ENCODE measurements at regions not wholly inside any gene's neighbourhood (a gene's known extent, or its start where the extent isn't known, plus 50 kb on each side); places are given as distances from the start of the nearest gene placed in this dataset.

DNA sequence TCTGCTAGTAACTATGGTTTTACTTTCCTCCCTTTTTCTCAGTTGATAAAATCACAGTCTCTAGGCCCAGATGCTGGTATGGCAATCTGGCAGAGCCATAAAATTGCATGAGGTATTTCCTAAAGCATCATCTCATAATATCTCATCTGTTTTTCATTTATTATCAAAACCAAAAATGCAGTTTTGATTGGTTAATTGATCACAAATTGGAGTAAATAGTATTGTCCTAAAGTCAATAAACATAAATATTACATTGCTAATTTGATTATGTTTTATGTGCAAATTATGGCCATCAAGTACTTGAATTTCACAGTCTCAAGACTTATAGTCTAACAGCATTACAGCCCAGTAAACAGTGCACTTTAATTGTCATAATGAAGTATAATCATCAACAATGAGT, 2365.6 kb downstream of the ARAP2 start:
- Mint-ChIP-seq H3K27me3 (ENCODE audit: low read depth in 2 of 2) (no peaks in the 10 kb centered on the region), H3K4me3 (no peak overlapping the region), H3K36me3 (peaks cover 11% of the 10 kb centered on the region), H3K27ac (no peak overlapping the region), H3K4me1 (no peaks in the 10 kb centered on the region), H3K9me3 (peaks cover 15 to 27% of the 10 kb centered on the region in 2 donors)
- intact Hi-C loops (cut with micrococcal nuclease): no loop called here
- H3K27me3 ChIP-seq (ENCODE audit: control insufficient read depth, insufficient read depth, low read length): no peaks in the 10 kb centered on the region
- peaks cover 5% of the 10 kb centered on the region for H3K9me3 ChIP-seq (ENCODE audit: control insufficient read depth, insufficient read depth, low read length)
- H3K4me3 ChIP-seq (ENCODE audit: low read length): no peak overlapping the region
- DNase-seq (no peak), ATAC-seq (no peak)
- H3K27ac ChIP-seq (ENCODE audit: low read length): no peak overlapping the region
- H3K4me1 ChIP-seq (ENCODE audit: control insufficient read depth, insufficient read depth, low read length): no peaks in the 10 kb centered on the region
- H3K36me3 ChIP-seq (ENCODE audit: control insufficient read depth, insufficient read depth, low read length): no peaks in the 10 kb centered on the region
- TF ChIP-seq, protein P1, sequence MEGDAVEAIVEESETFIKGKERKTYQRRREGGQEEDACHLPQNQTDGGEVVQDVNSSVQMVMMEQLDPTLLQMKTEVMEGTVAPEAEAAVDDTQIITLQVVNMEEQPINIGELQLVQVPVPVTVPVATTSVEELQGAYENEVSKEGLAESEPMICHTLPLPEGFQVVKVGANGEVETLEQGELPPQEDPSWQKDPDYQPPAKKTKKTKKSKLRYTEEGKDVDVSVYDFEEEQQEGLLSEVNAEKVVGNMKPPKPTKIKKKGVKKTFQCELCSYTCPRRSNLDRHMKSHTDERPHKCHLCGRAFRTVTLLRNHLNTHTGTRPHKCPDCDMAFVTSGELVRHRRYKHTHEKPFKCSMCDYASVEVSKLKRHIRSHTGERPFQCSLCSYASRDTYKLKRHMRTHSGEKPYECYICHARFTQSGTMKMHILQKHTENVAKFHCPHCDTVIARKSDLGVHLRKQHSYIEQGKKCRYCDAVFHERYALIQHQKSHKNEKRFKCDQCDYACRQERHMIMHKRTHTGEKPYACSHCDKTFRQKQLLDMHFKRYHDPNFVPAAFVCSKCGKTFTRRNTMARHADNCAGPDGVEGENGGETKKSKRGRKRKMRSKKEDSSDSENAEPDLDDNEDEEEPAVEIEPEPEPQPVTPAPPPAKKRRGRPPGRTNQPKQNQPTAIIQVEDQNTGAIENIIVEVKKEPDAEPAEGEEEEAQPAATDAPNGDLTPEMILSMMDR (IDR thresholded peaks at IDR 0.05): no peak

DNA sequence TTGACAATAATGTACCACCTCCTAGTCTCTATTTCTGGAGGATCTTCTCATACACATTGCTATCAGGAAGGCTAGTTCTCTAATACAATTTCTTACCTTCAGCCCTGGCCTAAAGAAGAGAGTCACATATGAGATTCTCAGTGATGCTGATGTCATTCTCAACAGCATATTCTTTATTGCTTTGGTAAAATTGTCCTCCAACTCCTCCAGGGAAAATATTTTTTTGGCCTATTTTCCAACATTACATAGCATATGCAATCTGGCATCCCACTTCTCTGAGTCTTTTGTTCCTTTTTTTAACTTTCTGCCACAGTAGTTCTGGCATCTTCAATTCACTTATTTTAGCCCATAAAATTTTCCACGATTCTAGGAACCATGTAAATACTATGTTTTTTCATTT, 2363.1 kb downstream of the ARAP2 start:
- Histone ChIP-seq H3K4me1 (ENCODE audit: control insufficient read depth, insufficient read depth, low read length) (no peaks in the 10 kb centered on the region), H3K4me3 (ENCODE audit: low read length) (no peak overlapping the region), H3K36me3 (ENCODE audit: control insufficient read depth, insufficient read depth, low read length) (no peaks in the 10 kb centered on the region), H3K27me3 (ENCODE audit: control insufficient read depth, insufficient read depth, low read length) (no peaks in the 10 kb centered on the region), H3K27ac (ENCODE audit: low read length) (no peak overlapping the region), H3K9me3 (ENCODE audit: control insufficient read depth, insufficient read depth, low read length) (peaks cover 9% of the 10 kb centered on the region)
- H3K9me3 Mint-ChIP-seq: peaks cover 11 to 18% of the 10 kb centered on the region in 2 donors
- no peaks in the 10 kb centered on the region for H3K4me1 Mint-ChIP-seq
- H3K36me3 Mint-ChIP-seq: peaks cover 11% of the 10 kb centered on the region
- no peak for ATAC-seq
- no peaks in the 10 kb centered on the region for H3K27me3 Mint-ChIP-seq (ENCODE audit: low read depth in 2 of 2)
- TF ChIP-seq, protein P1 (IDR thresholded peaks at IDR 0.05): no peak
- WGBS (ENCODE audit: insufficient coverage): 79% methylated on average over 1 of the region's 1 CpG
- intact Hi-C loops (cut with micrococcal nuclease): no loop called here
- no peak overlapping the region for H3K27ac Mint-ChIP-seq
- no peak overlapping the region for H3K4me3 Mint-ChIP-seq
- no peak for DNase-seq

DNA sequence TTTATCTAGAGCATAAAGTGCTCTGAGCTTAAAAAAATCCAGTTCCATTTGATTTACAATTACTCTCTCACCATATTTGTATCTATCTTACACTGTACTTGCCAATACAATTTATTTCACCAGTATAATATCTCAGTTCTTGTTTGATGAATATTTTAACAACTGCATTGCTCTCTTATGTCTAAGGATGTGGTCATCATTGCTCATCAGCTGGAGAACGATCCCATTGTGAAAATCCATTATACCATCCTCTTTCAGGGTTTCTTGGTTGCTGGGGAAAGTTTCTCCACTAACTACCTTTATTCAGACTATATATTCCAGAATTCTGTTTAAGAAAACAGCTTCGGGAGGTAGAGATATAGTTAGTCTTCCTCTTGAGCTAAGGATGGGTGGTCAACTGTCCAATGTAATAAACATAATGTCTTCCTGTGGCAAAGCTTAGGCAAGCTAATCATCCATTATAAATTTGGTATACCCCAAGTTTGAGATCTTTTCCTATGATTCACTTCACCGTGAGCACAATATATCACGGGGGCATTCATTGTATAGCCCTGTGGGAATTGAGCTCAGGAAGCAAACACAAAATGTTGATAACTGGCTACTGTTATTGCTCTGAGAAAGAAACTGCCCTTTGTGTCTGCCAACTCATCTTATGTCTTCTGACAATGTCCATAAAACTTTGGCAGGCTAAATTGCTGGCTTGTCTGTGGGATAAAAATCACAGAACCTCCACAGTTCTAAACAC, 2361.9 kb downstream of the ARAP2 start:
- no peak overlapping the region for H3K27ac Mint-ChIP-seq
- ATAC-seq: no peak
- no peak for DNase-seq
- WGBS (ENCODE audit: insufficient coverage): 64% methylated on average over 2 of the region's 4 CpGs
- H3K4me3 Mint-ChIP-seq: no peak overlapping the region
- TF ChIP-seq, protein P1 (IDR thresholded peaks at IDR 0.05): no peak
- H3K36me3 ChIP-seq (ENCODE audit: control insufficient read depth, insufficient read depth, low read length): no peaks in the 10 kb centered on the region
- no peak overlapping the region for H3K27ac ChIP-seq (ENCODE audit: low read length)
- H3K27me3 Mint-ChIP-seq (ENCODE audit: low read depth in 2 of 2): no peaks in the 10 kb centered on the region
- no peak overlapping the region for H3K4me3 ChIP-seq (ENCODE audit: low read length)
- H3K36me3 Mint-ChIP-seq: peaks cover 13% of the 10 kb centered on the region
- no peaks in the 10 kb centered on the region for H3K4me1 Mint-ChIP-seq
- no peaks in the 10 kb centered on the region for H3K4me1 ChIP-seq (ENCODE audit: control insufficient read depth, insufficient read depth, low read length)
- H3K9me3 Mint-ChIP-seq: peaks cover 8 to 12% of the 10 kb centered on the region in 2 donors
- intact Hi-C loops (cut with micrococcal nuclease): no loop called here
- H3K9me3 ChIP-seq (ENCODE audit: control insufficient read depth, insufficient read depth, low read length): peaks cover 9% of the 10 kb centered on the region
- no peaks in the 10 kb centered on the region for H3K27me3 ChIP-seq (ENCODE audit: control insufficient read depth, insufficient read depth, low read length)

DNA sequence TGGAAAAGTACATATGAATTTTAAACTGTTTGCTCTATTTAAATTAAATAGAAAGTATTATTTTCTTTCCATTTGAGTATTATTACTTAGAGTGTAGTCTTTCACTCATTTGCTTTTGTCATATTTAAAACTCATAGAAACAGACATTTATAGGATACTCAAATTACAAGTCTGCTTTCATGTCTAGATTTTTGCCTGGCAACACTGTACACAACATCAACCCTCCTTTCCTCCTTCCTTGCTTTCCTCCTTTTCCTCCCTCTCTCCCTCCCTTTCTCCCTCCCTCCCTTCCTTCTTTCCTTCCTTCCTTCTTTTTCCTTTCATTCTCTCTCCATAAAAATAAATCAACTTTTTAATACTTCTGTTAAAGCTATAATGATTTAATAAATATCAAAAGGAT, 2361.2 kb downstream of the ARAP2 start:
- peaks cover 9% of the 10 kb centered on the region for H3K9me3 ChIP-seq (ENCODE audit: control insufficient read depth, insufficient read depth, low read length)
- H3K4me1 ChIP-seq (ENCODE audit: control insufficient read depth, insufficient read depth, low read length): no peaks in the 10 kb centered on the region
- Mint-ChIP-seq H3K4me3 (no peak overlapping the region), H3K36me3 (peaks cover 19% of the 10 kb centered on the region), H3K9me3 (peaks cover 8 to 9% of the 10 kb centered on the region in 2 donors), H3K27ac (no peak overlapping the region), H3K27me3 (ENCODE audit: low read depth in 2 of 2) (no peaks in the 10 kb centered on the region), H3K4me1 (no peaks in the 10 kb centered on the region)
- no peak for ATAC-seq
- H3K36me3 ChIP-seq (ENCODE audit: control insufficient read depth, insufficient read depth, low read length): no peaks in the 10 kb centered on the region
- TF ChIP-seq, protein P1 (IDR thresholded peaks at IDR 0.05): no peak
- no peak overlapping the region for H3K27ac ChIP-seq (ENCODE audit: low read length)
- intact Hi-C loops (cut with micrococcal nuclease): no loop called here
- H3K4me3 ChIP-seq (ENCODE audit: low read length): no peak overlapping the region
- no peak for DNase-seq
- no peaks in the 10 kb centered on the region for H3K27me3 ChIP-seq (ENCODE audit: control insufficient read depth, insufficient read depth, low read length)

Measured in natural killer cell (primary cell).